Endodermal cell (in vitro differentiated cells): ENCODE measurements at regions not wholly inside any gene's neighbourhood (a gene's known extent, or its start where the extent isn't known, plus 50 kb on each side); places are given as distances from the start of the nearest gene placed in this dataset.

Experiments used
- DNase-seq: peaks from one replicate; pipeline ENCODE4 v3.0.0-alpha.2; 2017
- H3K27ac ChIP-seq: 2 replicates; pipeline ENCODE4 v1.5.1; 2013; ENCODE audit warnings: mild to moderate bottlenecking, low read depth, low read length, moderate library complexity
- H3K27me3 ChIP-seq: 2 replicates; pipeline ENCODE4 v1.6.1; 2013; ENCODE audit warnings: mild to moderate bottlenecking, low read length, moderate library complexity; ENCODE audit not compliant: insufficient read depth, control insufficient read depth, poor library complexity, severe bottlenecking
- H3K36me3 ChIP-seq: 2 replicates; pipeline ENCODE4 v1.7.0; 2013; ENCODE audit warnings: mild to moderate bottlenecking, low read length, moderate library complexity; ENCODE audit not compliant: control insufficient read depth, insufficient read depth
- H3K4me1 ChIP-seq: one replicate; pipeline ENCODE4 v1.7.0; 2013; ENCODE audit warnings: low read length; ENCODE audit not compliant: control insufficient read depth, insufficient read depth
- H3K4me3 ChIP-seq: 2 replicates; pipeline ENCODE4 v1.5.1; 2013; ENCODE audit warnings: mild to moderate bottlenecking, low read length, moderate library complexity
- H3K9ac ChIP-seq: 2 replicates; pipeline ENCODE4 v1.6.1; 2013; ENCODE audit warnings: mild to moderate bottlenecking, low read length, moderate library complexity; ENCODE audit not compliant: poor library complexity, severe bottlenecking; ENCODE audit errors: extremely low read depth
- H3K9me3 ChIP-seq: 2 replicates; pipeline ENCODE4 v1.6.1; 2013; ENCODE audit warnings: mild to moderate bottlenecking, low read length, moderate library complexity; ENCODE audit not compliant: control insufficient read depth
- H3K27ac Mint-ChIP-seq: 2 replicates; pipeline ENCODE4 v1.8.0; 2020; ENCODE audit warnings: mixed read lengths
- H3K27me3 Mint-ChIP-seq: 2 replicates; pipeline ENCODE4 v1.8.0; 2021; ENCODE audit warnings: mild to moderate bottlenecking, mixed read lengths; ENCODE audit not compliant: insufficient read depth
- H3K36me3 Mint-ChIP-seq: 2 replicates; pipeline ENCODE4 v1.8.0; 2020; ENCODE audit warnings: low read depth, mixed read lengths
- H3K4me1 Mint-ChIP-seq: 2 replicates; pipeline ENCODE4 v1.8.0; 2020; ENCODE audit warnings: mixed read lengths
- H3K4me3 Mint-ChIP-seq: 2 replicates; pipeline ENCODE4 v1.8.0; 2020; ENCODE audit warnings: mild to moderate bottlenecking, moderate library complexity, mixed read lengths
- H3K9me3 Mint-ChIP-seq: 2 replicates; pipeline ENCODE4 v1.8.0; 2020; ENCODE audit warnings: mild to moderate bottlenecking, mixed read lengths
- WGBS, 2 experiments: methylation state at CpG; one replicate each; pipeline versions ENCODE4 v1.1.5 to v1.1.7; 2013; ENCODE audit warnings: missing lambda C conversion rate in 2 of 2, mixed read lengths in 1 of 2; ENCODE audit not compliant: insufficient coverage in 1 of 2, insufficient read length in 1 of 2; 5-methylcytosine and 5-hydroxymethylcytosine counted together
- TF ChIP-seq, protein P1 (sequence below): fragments of 200-600 bp; sonication (generic); conservative IDR thresholded peaks from 2 replicates; pipeline ENCODE4 v1.5.0; 2021; ENCODE audit warnings: antibody characterized with exemption, mild to moderate bottlenecking

DNA sequence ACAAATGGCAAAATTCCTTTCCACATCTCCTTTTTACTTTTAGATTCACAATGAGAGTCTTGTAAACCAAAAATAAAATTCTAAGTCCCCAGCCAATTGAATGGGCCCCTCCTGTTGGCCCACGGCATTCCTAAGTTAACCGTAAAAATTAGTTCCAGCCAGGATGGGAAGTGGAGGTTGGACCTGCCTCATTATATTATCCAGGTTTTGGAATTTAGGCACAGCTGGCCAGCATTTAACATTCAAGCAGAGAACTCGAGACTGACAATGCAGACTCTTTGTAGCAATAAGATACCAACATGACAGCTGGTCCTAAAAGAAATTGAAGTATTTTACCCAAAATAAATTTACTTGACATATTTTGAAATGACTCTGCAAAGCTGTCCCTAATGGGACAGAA is 321.0 kb upstream of the NAALADL2 start:
- no peaks in the 10 kb centered on the region for H3K9me3 ChIP-seq
- no peaks in the 10 kb centered on the region for H3K36me3 ChIP-seq
- Mint-ChIP-seq H3K9me3 (no peaks in the 10 kb centered on the region), H3K27ac (no peak overlapping the region), H3K27me3 (no peaks in the 10 kb centered on the region), H3K4me3 (no peak overlapping the region), H3K4me1 (peaks cover 24% of the 10 kb centered on the region), H3K36me3 (no peaks in the 10 kb centered on the region)
- no peak overlapping the region for H3K9ac ChIP-seq
- no peaks in the 10 kb centered on the region for H3K27me3 ChIP-seq
- no peak overlapping the region for H3K4me3 ChIP-seq
- WGBS, 2 experiments, result 53 to 81% methylated on average over 3 of the region's 3 CpGs
- DNase-seq, result no peak
- TF ChIP-seq, protein P1, sequence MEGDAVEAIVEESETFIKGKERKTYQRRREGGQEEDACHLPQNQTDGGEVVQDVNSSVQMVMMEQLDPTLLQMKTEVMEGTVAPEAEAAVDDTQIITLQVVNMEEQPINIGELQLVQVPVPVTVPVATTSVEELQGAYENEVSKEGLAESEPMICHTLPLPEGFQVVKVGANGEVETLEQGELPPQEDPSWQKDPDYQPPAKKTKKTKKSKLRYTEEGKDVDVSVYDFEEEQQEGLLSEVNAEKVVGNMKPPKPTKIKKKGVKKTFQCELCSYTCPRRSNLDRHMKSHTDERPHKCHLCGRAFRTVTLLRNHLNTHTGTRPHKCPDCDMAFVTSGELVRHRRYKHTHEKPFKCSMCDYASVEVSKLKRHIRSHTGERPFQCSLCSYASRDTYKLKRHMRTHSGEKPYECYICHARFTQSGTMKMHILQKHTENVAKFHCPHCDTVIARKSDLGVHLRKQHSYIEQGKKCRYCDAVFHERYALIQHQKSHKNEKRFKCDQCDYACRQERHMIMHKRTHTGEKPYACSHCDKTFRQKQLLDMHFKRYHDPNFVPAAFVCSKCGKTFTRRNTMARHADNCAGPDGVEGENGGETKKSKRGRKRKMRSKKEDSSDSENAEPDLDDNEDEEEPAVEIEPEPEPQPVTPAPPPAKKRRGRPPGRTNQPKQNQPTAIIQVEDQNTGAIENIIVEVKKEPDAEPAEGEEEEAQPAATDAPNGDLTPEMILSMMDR, result no peak
- peaks cover 3% of the 10 kb centered on the region for H3K4me1 ChIP-seq
- H3K27ac ChIP-seq, result no peak overlapping the region

DNA sequence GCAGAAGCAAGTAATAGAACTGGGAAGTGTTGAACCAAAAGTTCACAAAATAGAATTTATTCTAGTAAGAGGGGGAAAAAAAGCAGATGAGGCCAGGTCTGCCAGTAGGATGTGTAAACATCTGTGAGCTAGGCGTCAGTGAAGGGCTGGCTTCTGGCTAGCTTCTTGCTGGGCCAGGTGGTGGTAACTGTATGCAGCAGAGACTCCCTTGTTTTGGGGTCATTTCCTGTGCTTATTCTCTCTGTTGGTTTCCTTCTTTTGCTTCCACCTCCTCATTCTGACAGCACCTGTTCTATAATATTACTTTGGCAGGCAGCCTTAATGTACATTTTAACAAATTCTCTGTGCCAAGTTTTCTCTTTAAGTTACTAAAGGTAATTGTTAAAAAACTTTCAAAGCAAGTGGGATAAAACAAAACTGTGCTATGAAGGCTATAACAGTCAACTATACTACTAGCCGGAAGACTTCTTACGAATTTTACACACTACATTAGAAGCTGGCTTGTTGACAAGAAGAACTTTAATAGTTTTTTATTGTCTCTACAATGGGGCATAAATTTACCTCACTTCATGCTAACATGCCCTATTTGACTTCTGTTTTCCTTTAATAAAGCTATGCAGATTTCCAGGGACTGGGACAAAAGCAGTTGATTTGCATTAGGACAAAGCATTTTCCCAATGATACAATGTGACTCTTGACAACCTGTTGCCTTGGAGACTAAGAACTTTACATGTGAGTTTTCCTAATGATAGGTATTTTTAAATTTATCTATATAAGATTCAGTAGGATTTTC is 318.8 kb upstream of the NAALADL2 start:
- H3K9me3 Mint-ChIP-seq, result no peaks in the 10 kb centered on the region
- no peak overlapping the region for H3K4me3 Mint-ChIP-seq
- peak overlapping the region; percentile 86 for H3K27ac Mint-ChIP-seq
- Histone ChIP-seq H3K9me3 (no peaks in the 10 kb centered on the region), H3K27me3 (no peaks in the 10 kb centered on the region), H3K4me1 (peaks cover 3% of the 10 kb centered on the region), H3K4me3 (no peak overlapping the region), H3K36me3 (no peaks in the 10 kb centered on the region), H3K9ac (no peak overlapping the region), H3K27ac (peak overlapping the region; percentile 34)
- H3K4me1 Mint-ChIP-seq, result peaks cover 21% of the 10 kb centered on the region
- DNase-seq, result peak; percentile 82
- H3K36me3 Mint-ChIP-seq, result no peaks in the 10 kb centered on the region
- 39% methylated on average over 3 of the region's 3 CpGs; no CpG with 5 or more reads in 1 of the 2 experiments for WGBS, 2 experiments
- H3K27me3 Mint-ChIP-seq, result no peaks in the 10 kb centered on the region
- TF ChIP-seq, protein P1, result peak; percentile 40

DNA sequence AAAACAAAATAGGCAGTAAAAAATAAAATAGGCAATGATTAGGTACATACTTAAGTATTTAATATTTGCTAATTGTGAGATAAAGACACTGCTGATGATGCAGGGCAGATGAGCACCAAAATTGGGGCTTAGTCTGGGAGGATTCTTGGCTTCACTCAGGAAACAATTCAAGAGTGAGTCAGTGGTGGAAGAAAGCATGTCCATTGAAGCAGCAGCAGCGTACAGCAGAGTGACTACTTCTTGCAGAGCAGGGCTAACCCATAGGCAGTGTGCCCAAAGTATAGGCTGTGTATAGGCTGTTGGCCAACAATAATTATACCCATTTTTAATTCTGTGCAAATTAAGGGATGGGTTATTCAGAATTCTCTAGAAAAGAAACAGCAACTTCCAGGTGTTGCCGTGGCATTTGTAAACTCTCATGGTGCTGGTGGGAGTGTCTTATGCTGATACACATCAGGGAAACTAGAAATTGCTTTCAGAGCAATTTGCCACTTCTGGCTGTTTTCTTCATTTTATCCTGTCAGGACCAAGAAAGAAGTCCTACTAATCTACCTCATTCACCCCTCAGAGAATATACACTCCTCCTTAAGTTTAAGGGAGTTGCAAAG is 317.3 kb upstream of the NAALADL2 start:
- Mint-ChIP-seq H3K27ac (no peak overlapping the region), H3K9me3 (no peaks in the 10 kb centered on the region), H3K36me3 (no peaks in the 10 kb centered on the region), H3K4me3 (no peak overlapping the region), H3K27me3 (no peaks in the 10 kb centered on the region), H3K4me1 (peaks cover 21% of the 10 kb centered on the region)
- Histone ChIP-seq H3K27me3 (no peaks in the 10 kb centered on the region), H3K9ac (no peak overlapping the region), H3K4me3 (no peak overlapping the region), H3K9me3 (no peaks in the 10 kb centered on the region), H3K4me1 (peaks cover 3% of the 10 kb centered on the region), H3K36me3 (no peaks in the 10 kb centered on the region), H3K27ac (no peak overlapping the region)
- no peak for DNase-seq
- TF ChIP-seq, protein P1, result no peak
- 97% methylated on average over 2 of the region's 2 CpGs; no CpG with 5 or more reads in 1 of the 2 experiments for WGBS, 2 experiments
